Spleen (tissue), 11 donors: ENCODE measurements at regions not wholly inside any gene's neighbourhood (a gene's known extent, or its start where the extent isn't known, plus 50 kb on each side); places are given as distances from the start of the nearest gene placed in this dataset.

Source experiments
- DNase-seq: peaks from one replicate; pipeline ENCODE4 v3.0.0-alpha.2; 2020
- H3K27ac ChIP-seq, 8 donors: fragments of 200-600 bp; sonication (generic) in 7 of 8; 1 replicate in 4 of 8; 2 replicates in 4 of 8; pipeline versions ENCODE4 v1.5.0 to v1.8.0; 2016 to 2021; ENCODE audit warnings: inconsistent platforms in 4 of 8, mild to moderate bottlenecking in 4 of 8, moderate library complexity in 1 of 8
- H3K27me3 ChIP-seq, 7 donors: fragments of 200-600 bp; sonication (generic) in 6 of 7; replicated peaks in 1 of 7; 1 replicate in 4 of 7; 2 replicates in 3 of 7; pipeline versions ENCODE4 v1.5.0 to v1.8.0; 2016 to 2021; ENCODE audit warnings: inconsistent platforms in 3 of 7, mild to moderate bottlenecking in 1 of 7
- H3K36me3 ChIP-seq, 6 donors: fragments of 200-600 bp; sonication (generic) in 5 of 6; 1 replicate in 4 of 6; 2 replicates in 2 of 6; pipeline versions ENCODE4 v1.5.0 to v1.8.0; 2016 to 2021; ENCODE audit warnings: inconsistent platforms in 2 of 6
- H3K4me1 ChIP-seq, 6 donors: fragments of 200-600 bp; sonication (generic) in 5 of 6; 1 replicate in 3 of 6; 2 replicates in 3 of 6; pipeline versions ENCODE4 v1.5.0 to v1.8.0; 2016 to 2021; ENCODE audit warnings: inconsistent platforms in 3 of 6
- H3K4me3 ChIP-seq, 8 donors: fragments of 200-600 bp; sonication (generic) in 7 of 8; 1 replicate in 4 of 8; 2 replicates in 4 of 8; pipeline versions ENCODE4 v1.5.0 to v1.8.0; 2016 to 2021; ENCODE audit warnings: inconsistent platforms in 4 of 8, mild to moderate bottlenecking in 4 of 8, moderate library complexity in 2 of 8
- H3K9me3 ChIP-seq, 8 donors: fragments of 200-600 bp; sonication (generic) in 7 of 8; 1 replicate in 4 of 8; 2 replicates in 4 of 8; pipeline versions ENCODE4 v1.5.0 to v1.8.0; 2016 to 2021; ENCODE audit warnings: inconsistent platforms in 4 of 8
- POLR2A ChIP-seq, 3 donors: fragments of 450-650 bp; IDR thresholded peaks; one replicate each; pipeline ENCODE4 v1.5.1; 2017; ENCODE audit warnings: antibody characterized with exemption in 3 of 3, mild to moderate bottlenecking in 1 of 3
- POLR2AphosphoS5 ChIP-seq, 3 donors: sonication (generic); formaldehyde crosslinking; IDR thresholded peaks; one replicate each; pipeline ENCODE4 v1.5.1; 2017; ENCODE audit warnings: antibody characterized with exemption in 3 of 3
- WGBS, 5 donors: extraction: QIAGEN DNeasy Blood & Tissue Kit in 3 of 5; methylation state at CpG; one replicate each; pipeline versions ENCODE4 v1.1.5 to v1.1.7; 2013 to 2018; 5-methylcytosine and 5-hydroxymethylcytosine counted together
- intact Hi-C: fragments of 100-400 bp; cut with DNase I; formaldehyde crosslinking; loops from one replicate; pipeline ENCODE4 v1.15.0; 2023; ENCODE audit warnings: low total_unique reads
- TF ChIP-seq, protein P1 (sequence below), 11 experiments: fragments of 200-600 bp in 7 of 11; fragments of 450-650 bp in 4 of 11; sonication (generic) in 4 of 11; IDR thresholded peaks in 8 of 11; conservative IDR thresholded peaks in 3 of 11; 1 replicate in 7 of 11; 2 replicates in 4 of 11; pipeline versions ENCODE4 v1.4.0 to v1.8.0; 2016 to 2021; ENCODE audit warnings: antibody characterized with exemption in 11 of 11, inconsistent platforms in 4 of 11, mild to moderate bottlenecking in 1 of 11
- donor health status: healthy with polysubstance abuse.
- donor health status: DM: no; HTN: no; CAD: no; lungs with moderate emphysema.
- donor health status: DM: no; HTN: no; CAD: no.
- donor health status: Bipolar disorder and iron deficiency.
- donor health status: healthy.
- donor health status: DM: no; HTN: no; CAD: no.
- donor health status: DM: yes; HTN: yes; CAD: no.

DNA sequence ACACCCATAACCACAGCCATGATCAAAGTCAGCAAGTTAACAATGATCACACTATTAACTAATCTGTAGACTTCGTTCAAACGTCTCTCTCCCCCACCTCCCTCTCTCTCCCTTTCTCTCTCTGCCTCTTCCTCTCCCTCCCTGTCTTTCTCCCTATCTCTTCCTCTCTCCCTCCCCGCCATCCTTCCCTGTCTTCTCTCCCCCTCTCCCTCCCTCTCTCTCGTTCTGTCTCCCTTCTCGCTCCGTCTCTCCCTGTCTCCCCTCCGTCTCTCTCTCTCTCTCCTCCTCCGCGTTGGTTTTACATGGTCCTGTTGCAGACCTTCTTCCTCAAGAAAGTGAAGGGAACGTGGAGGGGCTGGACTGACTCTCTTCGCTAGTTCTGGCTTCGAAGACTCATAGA, 308.9 kb upstream of the FOXQ1 start:
- Histone ChIP-seq H3K36me3 (no peaks in the 10 kb centered on the region), H3K4me3 (no peak overlapping the region), H3K27me3 (no peaks in the 10 kb centered on the region), H3K27ac (no peak overlapping the region), H3K4me1 (no peaks in the 10 kb centered on the region), H3K9me3 (no peaks in the 10 kb centered on the region)
- TF ChIP-seq, protein P1, sequence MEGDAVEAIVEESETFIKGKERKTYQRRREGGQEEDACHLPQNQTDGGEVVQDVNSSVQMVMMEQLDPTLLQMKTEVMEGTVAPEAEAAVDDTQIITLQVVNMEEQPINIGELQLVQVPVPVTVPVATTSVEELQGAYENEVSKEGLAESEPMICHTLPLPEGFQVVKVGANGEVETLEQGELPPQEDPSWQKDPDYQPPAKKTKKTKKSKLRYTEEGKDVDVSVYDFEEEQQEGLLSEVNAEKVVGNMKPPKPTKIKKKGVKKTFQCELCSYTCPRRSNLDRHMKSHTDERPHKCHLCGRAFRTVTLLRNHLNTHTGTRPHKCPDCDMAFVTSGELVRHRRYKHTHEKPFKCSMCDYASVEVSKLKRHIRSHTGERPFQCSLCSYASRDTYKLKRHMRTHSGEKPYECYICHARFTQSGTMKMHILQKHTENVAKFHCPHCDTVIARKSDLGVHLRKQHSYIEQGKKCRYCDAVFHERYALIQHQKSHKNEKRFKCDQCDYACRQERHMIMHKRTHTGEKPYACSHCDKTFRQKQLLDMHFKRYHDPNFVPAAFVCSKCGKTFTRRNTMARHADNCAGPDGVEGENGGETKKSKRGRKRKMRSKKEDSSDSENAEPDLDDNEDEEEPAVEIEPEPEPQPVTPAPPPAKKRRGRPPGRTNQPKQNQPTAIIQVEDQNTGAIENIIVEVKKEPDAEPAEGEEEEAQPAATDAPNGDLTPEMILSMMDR (IDR thresholded peaks at IDR 0.05 in 8 of 11, conservative IDR thresholded peaks at IDR 0.05 in 3 of 11), result no peak
- TF ChIP-seq POLR2AphosphoS5 (IDR thresholded peaks at IDR 0.05), result no peak
- no peak for TF ChIP-seq POLR2A (IDR thresholded peaks at IDR 0.05)
- intact Hi-C loops, result no loop called here
- no peak for DNase-seq
- 81 to 88% (median 85%) methylated on average over 12 of the region's 12 CpGs for WGBS, 5 donors

DNA sequence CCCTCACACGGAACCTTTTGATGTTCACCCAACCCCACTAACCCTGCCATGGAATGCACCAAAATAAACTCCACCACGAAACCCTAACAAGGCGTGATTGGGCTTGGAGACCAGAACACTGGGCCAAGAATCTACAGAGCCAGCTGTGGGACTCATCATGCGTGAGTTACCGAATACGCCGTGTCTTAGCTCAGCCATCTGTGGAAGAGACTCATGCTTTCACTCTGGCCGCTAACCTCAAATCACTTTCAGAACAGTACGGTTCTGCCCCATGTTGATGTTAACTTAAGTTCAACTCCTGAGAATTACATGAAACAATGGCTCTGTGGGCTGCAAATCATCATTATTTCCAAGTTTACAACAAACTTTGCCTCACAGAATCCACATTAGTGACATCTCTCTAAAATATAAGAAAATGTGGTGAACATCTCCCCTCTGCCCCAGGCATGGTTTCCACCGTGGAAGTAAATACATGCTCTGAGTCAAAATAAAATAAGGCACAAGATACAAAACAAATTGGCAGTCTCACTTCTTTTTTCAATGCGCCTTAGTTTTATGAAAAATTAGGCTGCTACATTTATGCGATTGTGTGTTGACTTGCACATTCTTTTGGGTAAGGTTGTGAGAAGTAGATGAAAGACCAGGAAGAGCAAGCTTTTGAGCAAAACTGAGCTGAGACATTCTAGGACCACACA, 308.9 kb upstream of the EXOC2 start:
- Histone ChIP-seq H3K9me3 (no peaks in the 10 kb centered on the region), H3K4me1 (no peaks in the 10 kb centered on the region), H3K27me3 (no peaks in the 10 kb centered on the region), H3K4me3 (no peak overlapping the region), H3K36me3 (no peaks in the 10 kb centered on the region), H3K27ac (no peak overlapping the region)
- TF ChIP-seq POLR2AphosphoS5 (IDR thresholded peaks at IDR 0.05) (no peak), POLR2A (IDR thresholded peaks at IDR 0.05) (no peak)
- TF ChIP-seq, protein P1 (IDR thresholded peaks at IDR 0.05 in 8 of 11, conservative IDR thresholded peaks at IDR 0.05 in 3 of 11), result no peak
- intact Hi-C loops, result no loop called here
- WGBS, 5 donors, result 72 to 92% (median 82%) methylated on average over 12 of the region's 12 CpGs
- DNase-seq, result no peak

DNA sequence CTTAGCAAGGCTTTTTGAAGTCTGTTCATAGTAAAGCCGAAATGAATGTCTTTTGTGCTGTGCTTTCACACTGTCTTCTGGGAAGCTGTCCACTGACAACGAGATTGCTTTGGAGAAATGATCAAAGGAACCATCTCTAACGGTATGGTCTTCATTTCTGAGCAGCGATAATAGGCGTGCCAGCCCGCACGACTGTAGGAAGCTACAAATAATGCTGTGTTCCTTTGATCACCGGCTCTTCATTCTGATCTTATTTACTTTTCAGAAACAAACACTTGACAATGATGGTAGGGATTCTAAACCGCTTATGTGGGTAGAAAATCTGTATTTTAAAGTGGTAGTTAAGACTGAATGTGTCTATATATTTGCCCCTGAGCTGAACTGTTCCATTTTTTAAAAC, 306.6 kb upstream of the EXOC2 start:
- DNase-seq, result no peak
- no peaks in the 10 kb centered on the region for H3K4me1 ChIP-seq
- intact Hi-C loops, result no loop called here
- no peaks in the 10 kb centered on the region for H3K9me3 ChIP-seq
- TF ChIP-seq POLR2AphosphoS5 (IDR thresholded peaks at IDR 0.05), result no peak
- TF ChIP-seq, protein P1 (IDR thresholded peaks at IDR 0.05 in 8 of 11, conservative IDR thresholded peaks at IDR 0.05 in 3 of 11), result no peak
- no peak for TF ChIP-seq POLR2A (IDR thresholded peaks at IDR 0.05)
- no peak overlapping the region for H3K27ac ChIP-seq
- no peaks in the 10 kb centered on the region for H3K36me3 ChIP-seq
- H3K27me3 ChIP-seq, result peaks cover 0 to 13% (median 0%) of the 10 kb centered on the region in 7 donors
- H3K4me3 ChIP-seq, result no peak overlapping the region
- 77 to 89% (median 83%) methylated on average over 9 of the region's 9 CpGs for WGBS, 5 donors

DNA sequence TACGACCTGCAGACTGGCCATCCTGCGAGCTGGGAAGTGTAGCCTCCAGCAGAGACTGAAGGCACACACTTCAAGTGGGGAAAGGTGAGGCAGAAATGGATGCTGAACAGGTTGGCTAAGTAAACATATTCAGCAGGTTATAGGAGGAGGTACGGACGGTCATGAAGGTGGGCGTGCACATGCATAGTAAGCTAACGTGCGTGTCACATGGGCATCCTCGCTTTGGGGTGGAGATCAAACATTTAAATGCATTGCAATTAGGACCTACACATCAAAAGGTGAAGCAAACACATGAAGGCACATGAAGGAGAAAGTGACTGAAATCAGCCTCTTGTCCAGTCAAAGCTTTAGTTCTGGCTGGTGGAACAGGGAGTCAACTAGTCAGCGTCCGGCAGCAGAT, 305.6 kb upstream of the EXOC2 start:
- Histone ChIP-seq H3K9me3 (no peaks in the 10 kb centered on the region), H3K4me1 (no peaks in the 10 kb centered on the region), H3K27me3 (peaks cover 0 to 13% (median 0%) of the 10 kb centered on the region in 7 donors), H3K27ac (no peak overlapping the region), H3K4me3 (no peak overlapping the region), H3K36me3 (no peaks in the 10 kb centered on the region)
- DNase-seq, result no peak
- TF ChIP-seq, protein P1 (IDR thresholded peaks at IDR 0.05 in 8 of 11, conservative IDR thresholded peaks at IDR 0.05 in 3 of 11), result no peak
- no peak for TF ChIP-seq POLR2AphosphoS5 (IDR thresholded peaks at IDR 0.05)
- TF ChIP-seq POLR2A (IDR thresholded peaks at IDR 0.05), result no peak
- WGBS, 5 donors, result 88 to 97% (median 92%) methylated on average over 10 of the region's 10 CpGs
- intact Hi-C loops, result no loop called here
